ENCODE measurements at regions not wholly inside any gene's neighbourhood (a gene's known extent, or its start where the extent isn't known, plus 50 kb on each side); places are given as distances from the start of the nearest gene placed in this dataset.

- DNase-seq = no peak
- Mint-ChIP-seq H3K4me1 (peaks cover 17 to 38% of the 10 kb centered on the region in 2 experiments), H3K27ac (no peak overlapping the region), H3K4me3 (no peak overlapping the region), H3K36me3 (ENCODE audit: insufficient read depth in 1 of 3, low read depth in 3 of 3) (peaks cover 0 to 5% (median 3%) of the 10 kb centered on the region in 3 experiments; a peak in 4 of 7 replicates), H3K9me3 (peaks cover 74 to 88% of the 10 kb centered on the region in 2 experiments), H3K27me3 (ENCODE audit: low read depth) (peaks cover 100% of the 10 kb centered on the region)
- H2AK5ac ChIP-seq (ENCODE audit: insufficient read length, low read length) = no peak overlapping the region
- H3T11ph ChIP-seq (ENCODE audit: low read length) = no peak overlapping the region
- H3K14ac ChIP-seq (ENCODE audit: insufficient read depth, low read length) = no peak overlapping the region
- no peak overlapping the region for H2BK12ac ChIP-seq (ENCODE audit: insufficient read length, low read depth, low read length)
- peaks cover 6% of the 10 kb centered on the region; the same call in 1 of the 2 replicates for H3K4me1 ChIP-seq (ENCODE audit: insufficient read depth, low read length)
- H3K4ac ChIP-seq (ENCODE audit: low read depth, low read length) = no peak overlapping the region
- H3K23ac ChIP-seq (ENCODE audit: insufficient read length, low read depth, low read length) = no peak overlapping the region
- no peaks in the 10 kb centered on the region for H3K23me2 ChIP-seq (ENCODE audit: insufficient read length, low read depth, low read length, poor library complexity, severe bottlenecking)
- H2BK15ac ChIP-seq (ENCODE audit: low read depth, low read length) = no peak overlapping the region
- no peak overlapping the region for H3K4me2 ChIP-seq (ENCODE audit: insufficient read depth, insufficient read length, low read length)
- H4K91ac ChIP-seq (ENCODE audit: insufficient read length, low read depth, low read length) = no peak overlapping the region
- H3K9me3 ChIP-seq (ENCODE audit: control insufficient read depth, low read depth, low read length) = peaks cover 7% of the 10 kb centered on the region
- no peaks in the 10 kb centered on the region for H4K20me1 ChIP-seq (ENCODE audit: control insufficient read depth, insufficient read depth, insufficient read length)
- H3K9ac ChIP-seq (ENCODE audit: extremely low read depth, insufficient read length, low read length) = no peak overlapping the region
- no peak overlapping the region for H2BK5ac ChIP-seq (ENCODE audit: insufficient read length, low read length)
- no peak overlapping the region for H3K27ac ChIP-seq (ENCODE audit: insufficient read length, low read depth, low read length)
- H4K8ac ChIP-seq (replicated peaks; ENCODE audit: insufficient read length, low read depth, low read length) = no peak overlapping the region
- no peak overlapping the region for H2BK120ac ChIP-seq (ENCODE audit: low read depth, low read length, poor library complexity, severe bottlenecking)
- H3K56ac ChIP-seq (ENCODE audit: insufficient read length, low read depth, low read length) = no peak overlapping the region
- TF ChIP-seq, protein P1, sequence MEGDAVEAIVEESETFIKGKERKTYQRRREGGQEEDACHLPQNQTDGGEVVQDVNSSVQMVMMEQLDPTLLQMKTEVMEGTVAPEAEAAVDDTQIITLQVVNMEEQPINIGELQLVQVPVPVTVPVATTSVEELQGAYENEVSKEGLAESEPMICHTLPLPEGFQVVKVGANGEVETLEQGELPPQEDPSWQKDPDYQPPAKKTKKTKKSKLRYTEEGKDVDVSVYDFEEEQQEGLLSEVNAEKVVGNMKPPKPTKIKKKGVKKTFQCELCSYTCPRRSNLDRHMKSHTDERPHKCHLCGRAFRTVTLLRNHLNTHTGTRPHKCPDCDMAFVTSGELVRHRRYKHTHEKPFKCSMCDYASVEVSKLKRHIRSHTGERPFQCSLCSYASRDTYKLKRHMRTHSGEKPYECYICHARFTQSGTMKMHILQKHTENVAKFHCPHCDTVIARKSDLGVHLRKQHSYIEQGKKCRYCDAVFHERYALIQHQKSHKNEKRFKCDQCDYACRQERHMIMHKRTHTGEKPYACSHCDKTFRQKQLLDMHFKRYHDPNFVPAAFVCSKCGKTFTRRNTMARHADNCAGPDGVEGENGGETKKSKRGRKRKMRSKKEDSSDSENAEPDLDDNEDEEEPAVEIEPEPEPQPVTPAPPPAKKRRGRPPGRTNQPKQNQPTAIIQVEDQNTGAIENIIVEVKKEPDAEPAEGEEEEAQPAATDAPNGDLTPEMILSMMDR (conservative IDR thresholded peaks at IDR 0.05) = peak; percentile 56
- no peak overlapping the region for H2AFZ ChIP-seq (ENCODE audit: low read length)
- no peak overlapping the region for H2BK20ac ChIP-seq (ENCODE audit: low read depth, low read length, poor library complexity, severe bottlenecking)
- H4K5ac ChIP-seq (ENCODE audit: insufficient read length, low read depth, low read length) = no peak overlapping the region
- no peaks in the 10 kb centered on the region for H3K79me1 ChIP-seq (ENCODE audit: insufficient read depth, low read depth, low read length, poor library complexity, severe bottlenecking)
- no peak overlapping the region for H3K18ac ChIP-seq (ENCODE audit: insufficient read length, low read depth, low read length)
- WGBS (ENCODE audit: extremely low coverage, insufficient read length, low lambda C conversion rate) = no CpG with 5 or more reads among the region's 10 CpGs
- peaks cover 24% of the 10 kb centered on the region for H3K27me3 ChIP-seq (ENCODE audit: insufficient read depth, low read length)
- no peaks in the 10 kb centered on the region for H3K79me2 ChIP-seq (ENCODE audit: insufficient read depth, low read length)
Measured at GRCh38 chrX:69282893-69283690, 117.8 kb upstream of the PJA1 start.
